ENCODE measurements at regions not wholly inside any gene's neighbourhood (a gene's known extent, or its start where the extent isn't known, plus 50 kb on each side); places are given as distances from the start of the nearest gene placed in this dataset.

GRCh38 chr20:6942266-6942665 lies 174.8 kb downstream of the BMP2 start:
- Histone ChIP-seq H3K27me3 (ENCODE audit: control insufficient read depth, insufficient read depth, low read length) (no peaks in the 10 kb centered on the region), H3K9me3 (replicated peaks; ENCODE audit: control insufficient read depth, low read depth, low read length) (no peaks in the 10 kb centered on the region), H3K4me1 (ENCODE audit: control insufficient read depth, insufficient read depth, low read length) (no peaks in the 10 kb centered on the region), H3K4me3 (ENCODE audit: low read length) (no peak overlapping the region), H3K36me3 (ENCODE audit: control insufficient read depth, insufficient read depth, low read length) (no peaks in the 10 kb centered on the region), H3K27ac (ENCODE audit: low read length) (no peak overlapping the region)
- WGBS (ENCODE audit: insufficient coverage), result 75% methylated on average over 1 of the region's 3 CpGs
- DNase-seq, result no peak

GRCh38 chr20:6944292-6944691 lies 176.8 kb downstream of the BMP2 start:
- DNase-seq, result no peak
- Histone ChIP-seq H3K9me3 (replicated peaks; ENCODE audit: control insufficient read depth, low read depth, low read length) (no peaks in the 10 kb centered on the region), H3K36me3 (ENCODE audit: control insufficient read depth, insufficient read depth, low read length) (no peaks in the 10 kb centered on the region), H3K27me3 (ENCODE audit: control insufficient read depth, insufficient read depth, low read length) (no peaks in the 10 kb centered on the region), H3K27ac (ENCODE audit: low read length) (no peak overlapping the region), H3K4me3 (ENCODE audit: low read length) (no peak overlapping the region), H3K4me1 (ENCODE audit: control insufficient read depth, insufficient read depth, low read length) (no peaks in the 10 kb centered on the region)
- WGBS (ENCODE audit: insufficient coverage), result no CpG with 5 or more reads among the region's 4 CpGs

- DNase-seq, result no peak
- WGBS (ENCODE audit: insufficient coverage), result no CpG with 5 or more reads among the region's 1 CpG
Measured at GRCh38 chr20:6953611-6954010, 186.1 kb downstream of the BMP2 start.

GRCh38 chr20:6954219-6954618 lies 186.7 kb downstream of the BMP2 start:
- Histone ChIP-seq H3K4me1 (ENCODE audit: control insufficient read depth, insufficient read depth, low read length) (no peaks in the 10 kb centered on the region), H3K4me3 (ENCODE audit: low read length) (no peak overlapping the region), H3K27ac (ENCODE audit: low read length) (no peak overlapping the region), H3K9me3 (replicated peaks; ENCODE audit: control insufficient read depth, low read depth, low read length) (no peaks in the 10 kb centered on the region), H3K27me3 (ENCODE audit: control insufficient read depth, insufficient read depth, low read length) (no peaks in the 10 kb centered on the region), H3K36me3 (ENCODE audit: control insufficient read depth, insufficient read depth, low read length) (no peaks in the 10 kb centered on the region)
- DNase-seq, result no peak
- WGBS (ENCODE audit: insufficient coverage), result 56% methylated on average over 1 of the region's 2 CpGs

More at GRCh38 chr20:6953611-6954010, 186.1 kb downstream of the BMP2 start:
- Histone ChIP-seq H3K9me3 (replicated peaks; ENCODE audit: control insufficient read depth, low read depth, low read length) (no peaks in the 10 kb centered on the region), H3K27ac (ENCODE audit: low read length) (no peak overlapping the region), H3K36me3 (ENCODE audit: control insufficient read depth, insufficient read depth, low read length) (no peaks in the 10 kb centered on the region), H3K27me3 (ENCODE audit: control insufficient read depth, insufficient read depth, low read length) (no peaks in the 10 kb centered on the region), H3K4me1 (ENCODE audit: control insufficient read depth, insufficient read depth, low read length) (no peaks in the 10 kb centered on the region), H3K4me3 (ENCODE audit: low read length) (no peak overlapping the region)

DNA sequence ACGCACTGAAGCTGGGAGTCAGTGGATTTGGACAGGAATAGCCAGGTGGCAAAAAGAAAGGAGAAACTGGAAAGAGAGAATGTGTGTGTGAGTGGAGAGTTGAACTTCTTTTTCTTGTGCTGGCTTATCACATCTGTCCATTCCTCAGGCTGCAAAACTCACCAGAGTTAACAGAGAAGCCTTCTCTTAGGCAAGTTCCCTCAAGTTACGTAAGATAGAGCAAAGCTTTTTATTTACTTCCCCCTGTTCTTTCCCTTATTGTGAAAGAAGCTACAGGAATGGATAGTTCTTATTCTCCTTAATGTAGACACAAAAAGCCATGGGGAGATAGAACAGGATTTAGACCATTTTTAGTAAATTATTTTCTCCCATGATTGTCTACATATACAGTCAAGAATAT lies 188.6 kb downstream of the BMP2 start:
- Histone ChIP-seq H3K27ac (ENCODE audit: low read length) (no peak overlapping the region), H3K36me3 (ENCODE audit: control insufficient read depth, insufficient read depth, low read length) (no peaks in the 10 kb centered on the region), H3K4me1 (ENCODE audit: control insufficient read depth, insufficient read depth, low read length) (no peaks in the 10 kb centered on the region), H3K9me3 (replicated peaks; ENCODE audit: control insufficient read depth, low read depth, low read length) (no peaks in the 10 kb centered on the region), H3K27me3 (ENCODE audit: control insufficient read depth, insufficient read depth, low read length) (no peaks in the 10 kb centered on the region), H3K4me3 (ENCODE audit: low read length) (no peak overlapping the region)
- WGBS (ENCODE audit: insufficient coverage), result 64% methylated on average over 1 of the region's 2 CpGs
- no peak for DNase-seq

DNA sequence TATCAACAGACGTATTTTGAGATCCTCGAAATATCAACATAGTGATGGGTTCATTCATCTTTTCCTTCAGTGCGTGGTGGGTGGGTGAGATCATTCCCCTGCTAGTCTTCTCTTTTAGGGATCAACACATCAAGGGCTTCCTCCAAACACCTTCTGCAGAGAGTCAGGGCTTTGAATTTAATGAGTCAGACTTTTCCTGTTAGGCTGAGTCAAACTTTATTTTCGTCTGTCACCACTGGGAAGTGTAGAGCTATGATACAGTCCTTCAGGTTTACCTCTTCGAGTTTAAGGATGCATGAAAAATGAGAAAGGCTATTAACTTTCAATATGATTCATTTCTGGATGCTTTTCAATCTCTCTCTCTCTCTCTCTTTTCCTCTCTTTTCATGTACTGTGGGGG lies 189.1 kb downstream of the BMP2 start:
- Histone ChIP-seq H3K27me3 (ENCODE audit: control insufficient read depth, insufficient read depth, low read length) (no peaks in the 10 kb centered on the region), H3K4me1 (ENCODE audit: control insufficient read depth, insufficient read depth, low read length) (no peaks in the 10 kb centered on the region), H3K27ac (ENCODE audit: low read length) (no peak overlapping the region), H3K9me3 (replicated peaks; ENCODE audit: control insufficient read depth, low read depth, low read length) (no peaks in the 10 kb centered on the region), H3K4me3 (ENCODE audit: low read length) (no peak overlapping the region), H3K36me3 (ENCODE audit: control insufficient read depth, insufficient read depth, low read length) (no peaks in the 10 kb centered on the region)
- no CpG with 5 or more reads among the region's 5 CpGs for WGBS (ENCODE audit: insufficient coverage)
- no peak for DNase-seq

DNA sequence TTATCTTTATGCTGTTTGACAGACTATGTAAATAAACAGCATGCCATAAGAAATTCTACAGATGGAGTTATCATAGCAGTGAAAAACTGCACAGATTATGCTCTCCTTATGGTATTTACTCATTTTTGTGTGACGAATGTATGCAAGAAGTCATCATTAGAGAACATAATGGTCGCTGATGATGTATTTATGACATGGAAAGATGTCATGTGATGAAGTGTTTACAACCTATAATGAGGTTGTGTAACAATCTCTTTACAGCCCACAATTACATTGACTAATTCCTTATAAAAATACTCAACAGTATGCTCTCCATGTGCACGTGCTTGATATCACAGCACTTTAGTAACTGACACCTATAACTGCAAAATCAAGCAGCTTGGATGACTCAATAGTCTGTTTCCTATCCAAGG lies 192.4 kb downstream of the BMP2 start:
- no peaks in the 10 kb centered on the region for H3K27me3 ChIP-seq (ENCODE audit: control insufficient read depth, insufficient read depth, low read length)
- WGBS (ENCODE audit: insufficient coverage), result no CpG with 5 or more reads among the region's 3 CpGs
- H3K36me3 ChIP-seq (ENCODE audit: control insufficient read depth, insufficient read depth, low read length), result no peaks in the 10 kb centered on the region
- H3K4me1 ChIP-seq (ENCODE audit: control insufficient read depth, insufficient read depth, low read length), result no peaks in the 10 kb centered on the region
- no peak for DNase-seq
- no peak overlapping the region for H3K27ac ChIP-seq (ENCODE audit: low read length)
- H3K4me3 ChIP-seq (ENCODE audit: low read length), result no peak overlapping the region
- H3K9me3 ChIP-seq (replicated peaks; ENCODE audit: control insufficient read depth, low read depth, low read length), result no peaks in the 10 kb centered on the region

- Histone ChIP-seq H3K27me3 (ENCODE audit: control insufficient read depth, insufficient read depth, low read length) (no peaks in the 10 kb centered on the region), H3K27ac (ENCODE audit: low read length) (no peak overlapping the region), H3K4me1 (ENCODE audit: control insufficient read depth, insufficient read depth, low read length) (no peaks in the 10 kb centered on the region), H3K36me3 (ENCODE audit: control insufficient read depth, insufficient read depth, low read length) (no peaks in the 10 kb centered on the region), H3K9me3 (replicated peaks; ENCODE audit: control insufficient read depth, low read depth, low read length) (no peaks in the 10 kb centered on the region), H3K4me3 (ENCODE audit: low read length) (no peak overlapping the region)
- DNase-seq, result no peak
- WGBS (ENCODE audit: insufficient coverage), result no CpG with 5 or more reads among the region's 1 CpG
Measured at GRCh38 chr20:6966721-6967120, 199.2 kb downstream of the BMP2 start.

- Histone ChIP-seq H3K36me3 (ENCODE audit: control insufficient read depth, insufficient read depth, low read length) (no peaks in the 10 kb centered on the region), H3K4me3 (ENCODE audit: low read length) (no peak overlapping the region), H3K9me3 (replicated peaks; ENCODE audit: control insufficient read depth, low read depth, low read length) (no peaks in the 10 kb centered on the region), H3K4me1 (ENCODE audit: control insufficient read depth, insufficient read depth, low read length) (no peaks in the 10 kb centered on the region), H3K27ac (ENCODE audit: low read length) (no peak overlapping the region), H3K27me3 (ENCODE audit: control insufficient read depth, insufficient read depth, low read length) (no peaks in the 10 kb centered on the region)
- WGBS (ENCODE audit: insufficient coverage), result 63% methylated on average over 1 of the region's 1 CpG
- DNase-seq, result no peak
Measured at GRCh38 chr20:6974838-6975237, 207.4 kb downstream of the BMP2 start.

DNA sequence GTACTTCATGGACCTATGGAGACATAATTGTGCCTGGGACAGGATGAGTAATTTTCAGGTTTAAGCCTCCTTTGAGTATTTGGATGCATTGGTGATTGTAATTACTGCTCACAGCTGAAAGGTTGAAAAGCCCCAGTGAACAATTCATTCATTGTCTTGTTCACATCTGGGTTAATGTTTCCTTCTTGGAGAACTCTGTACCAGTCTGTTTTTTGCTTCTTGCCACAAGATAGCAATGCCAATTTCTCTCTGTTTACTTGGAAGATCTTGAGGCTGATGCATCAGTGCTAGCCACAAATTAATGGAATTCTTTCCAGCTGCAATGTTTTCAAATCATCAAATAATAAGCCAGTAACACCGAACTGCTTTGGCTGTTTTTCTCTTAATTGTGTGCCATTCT lies 207.8 kb downstream of the BMP2 start:
- DNase-seq, result no peak
- H3K9me3 ChIP-seq (replicated peaks; ENCODE audit: control insufficient read depth, low read depth, low read length), result no peaks in the 10 kb centered on the region
- no peaks in the 10 kb centered on the region for H3K27me3 ChIP-seq (ENCODE audit: control insufficient read depth, insufficient read depth, low read length)
- H3K27ac ChIP-seq (ENCODE audit: low read length), result no peak overlapping the region
- no peaks in the 10 kb centered on the region for H3K4me1 ChIP-seq (ENCODE audit: control insufficient read depth, insufficient read depth, low read length)
- no peak overlapping the region for H3K4me3 ChIP-seq (ENCODE audit: low read length)
- no peaks in the 10 kb centered on the region for H3K36me3 ChIP-seq (ENCODE audit: control insufficient read depth, insufficient read depth, low read length)
- WGBS (ENCODE audit: insufficient coverage), result no CpG with 5 or more reads among the region's 1 CpG

- H3K4me1 ChIP-seq (ENCODE audit: control insufficient read depth, insufficient read depth, low read length), result no peaks in the 10 kb centered on the region
- no peak overlapping the region for H3K4me3 ChIP-seq (ENCODE audit: low read length)
- no peak overlapping the region for H3K27ac ChIP-seq (ENCODE audit: low read length)
- no peaks in the 10 kb centered on the region for H3K9me3 ChIP-seq (replicated peaks; ENCODE audit: control insufficient read depth, low read depth, low read length)
- no peak for DNase-seq
- no peaks in the 10 kb centered on the region for H3K36me3 ChIP-seq (ENCODE audit: control insufficient read depth, insufficient read depth, low read length)
- H3K27me3 ChIP-seq (ENCODE audit: control insufficient read depth, insufficient read depth, low read length), result no peaks in the 10 kb centered on the region
- WGBS (ENCODE audit: insufficient coverage), result no CpG with 5 or more reads among the region's 3 CpGs
Measured at GRCh38 chr20:6976106-6976900, 208.8 kb downstream of the BMP2 start.
